HG02870 (cell line): ENCODE measurements at regions not wholly inside any gene's neighbourhood (a gene's known extent, or its start where the extent isn't known, plus 50 kb on each side); places are given as distances from the start of the nearest gene placed in this dataset.
A peak's percentile ranks its signal among the peaks of the same experiment; 100 is the strongest.
"Not testable (repeated sequence)": the region's sequence is repeated elsewhere in the genome, so short reads cannot be mapped to it uniquely, and the experiment has no call there.

Experiments used
- ATAC-seq: cut with Tn5 transposase; IDR thresholded peaks from one replicate; pipeline ENCODE4 v1.9.1; 2021; ENCODE audit warnings: mild to moderate bottlenecking, moderate library complexity; ENCODE audit not compliant: unreplicated experiment

DNA sequence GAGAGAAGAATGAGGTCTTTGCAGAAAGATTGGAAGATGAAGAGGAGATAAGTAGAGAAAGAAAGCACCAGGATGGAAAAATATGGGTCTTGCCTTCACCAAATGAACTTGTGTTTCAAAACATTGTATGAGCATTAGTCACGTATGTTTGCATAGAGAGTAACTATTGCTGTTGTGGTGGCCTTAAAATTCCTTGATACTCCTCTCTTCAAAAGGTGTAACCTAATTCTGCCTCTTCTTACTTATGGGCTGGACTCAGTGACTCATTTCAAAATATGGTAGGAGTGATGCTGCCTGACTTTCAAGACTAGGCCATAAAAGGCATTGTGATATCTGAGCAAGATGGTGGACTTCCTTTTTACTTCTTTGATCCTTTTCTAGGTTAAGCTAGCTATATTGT, 228.7 kb upstream of the ZNF385D start:
- ATAC-seq: no peak

DNA sequence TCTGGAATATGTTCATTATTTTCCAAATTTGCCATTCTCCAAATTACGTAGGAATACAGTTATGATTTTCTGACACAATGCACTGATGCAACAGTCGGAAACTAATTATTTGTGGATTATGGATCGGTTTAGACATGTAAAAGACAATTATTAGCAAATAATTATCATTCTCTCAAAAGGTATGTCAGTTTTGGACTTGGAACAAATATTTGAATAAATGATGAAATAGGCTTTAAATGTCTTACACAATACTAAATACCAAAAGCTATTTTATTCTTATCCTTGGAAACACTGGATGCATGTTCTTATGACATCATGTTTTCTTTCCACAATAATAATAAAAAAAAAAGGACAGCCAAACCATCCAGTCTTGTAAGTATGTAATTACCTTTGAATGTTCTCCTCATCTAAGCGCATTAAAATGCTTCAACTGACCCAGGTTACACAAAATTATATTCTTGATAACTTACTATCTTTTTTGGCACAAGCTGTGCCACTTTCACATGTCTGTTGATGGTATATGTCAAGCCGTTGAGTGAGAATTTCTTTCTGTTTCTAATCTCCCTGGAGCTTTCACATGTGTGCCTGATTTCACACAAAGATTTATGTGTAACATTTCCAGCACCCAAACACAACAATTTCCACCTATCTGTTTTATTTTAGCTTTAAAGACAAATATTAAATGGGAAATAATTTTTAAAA, 238.5 kb upstream of the ZNF385D start:
- ATAC-seq: no peak

DNA sequence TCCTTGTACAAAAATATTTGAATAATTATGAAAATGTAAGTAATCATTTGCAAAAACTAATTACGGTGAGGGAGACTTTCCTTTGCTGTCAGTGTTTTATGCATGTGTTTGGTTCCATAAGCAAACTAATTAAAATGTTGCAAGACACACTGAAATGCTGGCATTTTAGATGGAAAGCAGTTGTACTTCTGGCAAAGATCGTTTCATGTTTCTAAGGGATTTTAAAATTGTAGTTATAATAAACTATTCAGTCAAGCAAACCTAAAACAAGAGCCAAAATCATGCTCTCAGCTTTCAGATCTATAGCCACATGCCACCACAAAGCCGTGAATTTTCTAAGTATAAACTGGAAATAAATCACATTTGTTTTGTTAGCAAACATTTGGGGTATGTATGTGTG, 240.1 kb upstream of the ZNF385D start:
- ATAC-seq: no peak

DNA sequence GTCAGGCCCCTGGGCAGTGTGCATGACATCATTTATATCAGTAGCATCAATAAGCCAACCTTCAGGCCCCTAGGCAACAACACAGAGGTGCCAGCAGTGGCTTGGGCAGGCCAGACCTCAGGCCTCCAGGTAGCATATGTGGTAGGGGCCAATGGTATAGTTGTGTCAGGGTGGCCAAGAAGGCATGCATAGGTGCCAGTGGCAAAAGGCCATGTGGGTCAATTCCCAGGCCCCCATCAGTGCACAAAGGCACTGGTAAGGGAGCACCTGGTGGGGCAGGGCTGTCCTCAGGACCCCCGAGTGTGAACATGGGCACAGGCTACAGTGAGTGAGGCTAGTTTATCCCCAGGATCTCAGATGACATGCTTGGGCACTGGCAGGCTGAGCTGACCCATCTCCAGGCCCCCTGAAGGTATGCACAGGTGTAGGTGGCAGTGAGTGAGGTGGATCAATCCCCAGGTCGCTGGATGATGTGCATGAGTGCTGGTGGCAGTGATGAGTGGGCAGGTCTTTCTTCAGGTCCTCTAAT, 244.1 kb upstream of the ZNF385D start:
- no peak for ATAC-seq

DNA sequence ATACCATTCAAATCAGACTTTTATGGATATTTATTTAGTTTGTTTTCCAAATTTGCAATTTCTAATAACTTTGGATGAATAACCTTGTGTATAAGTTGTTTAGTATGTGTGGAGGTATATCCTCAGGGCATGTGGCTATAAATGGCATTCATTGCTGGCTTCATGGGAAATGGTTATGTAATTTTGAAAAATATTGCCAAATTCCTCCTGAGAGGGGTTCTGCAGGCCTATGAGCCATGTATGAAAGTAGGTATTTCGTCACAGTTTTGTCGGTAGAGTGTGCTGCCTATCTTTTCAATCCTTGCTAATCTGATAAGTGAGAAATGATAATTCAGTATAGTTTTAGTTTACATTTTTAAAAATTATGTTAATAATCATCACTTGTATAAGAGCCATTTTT, 256.4 kb upstream of the ZNF385D start:
- no peak for ATAC-seq

DNA sequence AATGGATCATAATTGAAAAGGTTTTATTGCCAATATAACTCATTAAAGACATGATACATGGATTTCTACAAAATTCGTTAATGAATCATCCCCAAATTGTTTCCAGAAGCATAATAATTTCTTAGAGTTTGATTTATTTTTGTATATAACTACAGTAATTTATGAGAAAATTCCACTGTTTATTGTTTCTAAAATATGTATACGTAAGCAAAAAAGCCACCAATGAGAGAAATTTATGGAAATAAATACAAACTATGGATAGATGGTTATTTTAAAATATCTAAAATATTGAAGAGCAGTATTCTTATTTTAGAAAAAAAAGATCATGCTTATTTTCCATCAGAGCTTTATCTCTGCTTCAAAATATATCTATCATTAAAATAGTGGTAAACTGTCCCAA, 260.0 kb upstream of the ZNF385D start:
- ATAC-seq: no peak

DNA sequence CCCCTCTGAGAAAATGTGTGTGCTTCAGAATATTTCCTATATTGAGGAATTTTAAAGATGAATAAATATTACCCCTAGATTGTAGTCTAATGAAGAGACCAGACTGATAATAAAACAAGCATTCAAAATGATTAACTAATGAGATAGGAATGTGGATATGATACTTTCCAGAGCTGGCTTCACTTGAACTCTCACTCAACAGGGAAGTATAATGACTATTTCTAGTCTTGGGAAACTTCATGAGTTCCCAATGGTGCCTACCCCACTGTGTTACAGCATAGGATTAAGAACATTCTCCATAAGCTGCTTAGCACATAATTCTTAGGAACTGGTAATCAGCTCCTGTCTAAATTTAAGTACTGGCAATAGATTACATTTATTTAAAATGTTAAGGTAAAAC, 261.5 kb upstream of the ZNF385D start:
- ATAC-seq: no peak

DNA sequence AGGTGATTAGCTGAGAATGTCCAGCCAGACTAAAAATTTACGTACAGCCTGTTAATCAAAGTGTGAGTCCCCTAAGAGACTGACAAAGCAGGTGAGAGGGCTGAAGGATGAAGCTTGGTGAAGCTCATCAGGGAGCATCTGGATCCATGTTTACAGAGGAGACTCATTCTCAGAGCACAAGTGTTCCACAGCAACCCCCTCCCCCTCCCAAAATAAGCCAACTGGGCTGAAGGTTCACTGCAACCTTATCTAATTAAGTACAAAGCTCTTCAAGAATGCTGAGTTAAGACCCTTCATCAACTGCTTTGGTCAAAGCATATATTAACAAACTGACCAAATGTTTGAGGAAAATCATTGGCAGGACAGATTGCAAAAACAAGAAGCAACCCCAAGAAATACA, 262.6 kb upstream of the ZNF385D start:
- ATAC-seq: no peak

DNA sequence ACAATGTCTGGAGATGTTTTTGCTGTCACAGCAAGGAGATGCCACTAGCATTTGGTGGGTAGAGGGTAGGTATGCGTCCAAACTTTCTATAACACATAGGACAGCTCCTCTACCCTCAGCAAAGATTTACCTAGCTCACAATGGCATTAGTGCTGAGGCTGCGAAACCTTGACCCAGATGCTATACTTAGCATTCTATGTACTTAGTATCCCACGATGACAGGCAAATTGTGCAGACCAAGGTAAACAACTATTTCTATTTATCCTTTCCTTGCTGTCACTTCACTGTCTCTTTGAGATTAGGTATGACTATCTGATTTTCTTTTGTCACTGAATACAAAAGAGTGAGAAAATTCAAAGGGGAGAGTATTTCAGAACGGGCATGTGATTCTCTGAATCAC, 265.2 kb upstream of the ZNF385D start:
- no peak for ATAC-seq

DNA sequence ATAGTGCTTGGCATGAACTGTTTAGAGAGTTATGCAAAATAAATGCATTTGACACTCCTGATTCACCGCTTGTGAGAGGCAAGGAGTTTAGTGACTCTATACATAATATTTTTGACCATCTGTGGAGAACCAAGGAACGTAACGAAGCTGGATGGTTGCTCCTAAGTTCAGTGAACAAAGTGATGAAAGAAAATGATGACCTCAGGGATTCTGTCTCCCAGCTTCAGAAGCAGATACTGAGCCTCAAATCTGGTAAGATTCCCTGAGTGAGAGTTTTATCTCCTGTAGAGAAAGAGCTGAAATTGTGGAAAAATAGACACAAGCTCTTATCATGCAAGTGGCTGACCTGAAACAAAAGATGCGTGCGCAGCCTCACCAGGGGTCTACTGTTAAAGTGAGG, 273.6 kb upstream of the ZNF385D start:
- ATAC-seq: not testable (repeated sequence)

DNA sequence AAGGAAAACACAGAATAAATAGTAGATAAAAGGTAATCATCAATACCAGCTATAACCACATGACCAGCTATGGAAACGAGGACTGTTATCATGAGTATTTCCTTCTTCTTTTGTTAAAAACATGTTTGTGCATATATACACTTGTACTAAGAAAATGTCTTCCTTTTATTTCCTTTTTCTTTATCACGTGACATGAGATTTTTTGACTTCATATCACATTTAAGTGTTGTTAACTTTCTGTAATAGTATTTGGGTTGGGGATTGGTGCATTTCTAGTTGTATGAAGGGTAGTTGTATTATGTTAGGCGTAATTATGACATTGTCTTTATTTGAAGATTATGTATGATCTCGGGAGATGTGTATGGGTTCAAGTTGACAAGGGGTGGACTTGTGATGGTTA, 278.5 kb upstream of the ZNF385D start:
- no peak for ATAC-seq

DNA sequence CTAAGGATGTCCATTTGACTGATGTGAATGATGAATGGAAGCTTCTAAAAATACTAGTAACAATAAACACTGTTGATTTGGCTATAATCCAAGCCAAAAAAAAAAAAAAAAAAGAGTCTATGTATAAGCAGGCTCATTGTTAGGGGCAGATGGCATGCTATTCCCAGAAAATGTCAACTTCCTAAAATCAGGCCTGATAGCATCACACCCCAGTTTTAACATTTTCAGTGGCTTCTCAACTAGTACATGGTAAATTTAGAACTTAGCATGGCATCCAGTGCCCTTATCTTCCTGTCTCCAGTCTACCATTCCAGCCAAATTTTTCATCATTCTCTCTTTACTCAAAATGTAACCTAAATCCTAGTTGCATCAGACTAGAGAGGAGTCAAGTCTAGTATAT, 288.2 kb upstream of the ZNF385D start:
- ATAC-seq: no peak

DNA sequence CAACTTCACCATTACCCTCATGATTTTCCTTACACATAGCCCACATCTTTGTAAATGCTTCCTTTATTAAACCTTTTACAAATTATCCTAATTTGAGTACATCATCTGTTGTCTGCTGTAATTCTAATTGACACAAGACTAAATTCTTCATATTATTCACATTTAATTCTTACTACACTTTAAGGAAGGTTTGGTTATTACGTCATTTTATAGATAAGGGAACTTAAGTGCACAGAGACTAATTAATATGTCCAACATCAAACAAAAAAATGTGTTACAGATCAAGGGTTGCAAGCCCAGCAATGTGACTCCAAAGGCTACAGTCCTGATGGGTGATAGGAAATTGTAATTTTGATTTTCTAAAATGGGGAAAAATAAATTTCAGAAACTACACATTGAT, 289.1 kb upstream of the ZNF385D start:
- no peak for ATAC-seq

DNA sequence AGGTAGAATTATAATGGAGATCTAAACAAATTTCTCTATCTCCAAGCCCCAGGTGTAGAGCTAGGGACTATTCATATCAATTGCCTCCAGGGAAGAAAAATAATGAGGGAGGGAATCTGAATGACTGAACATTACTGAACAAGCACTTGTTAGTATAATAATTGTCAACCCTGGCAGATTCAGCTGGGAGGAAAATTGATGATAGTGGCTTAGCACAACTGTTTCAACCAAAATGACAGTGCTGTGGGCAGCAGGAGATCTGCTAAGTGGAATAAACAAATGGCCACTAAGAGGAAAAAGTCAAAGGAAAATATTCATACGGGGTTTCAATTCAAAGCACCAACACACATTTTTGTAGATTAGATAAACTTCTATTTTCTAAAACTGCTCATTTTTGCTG, 294.9 kb upstream of the ZNF385D start:
- no peak for ATAC-seq

DNA sequence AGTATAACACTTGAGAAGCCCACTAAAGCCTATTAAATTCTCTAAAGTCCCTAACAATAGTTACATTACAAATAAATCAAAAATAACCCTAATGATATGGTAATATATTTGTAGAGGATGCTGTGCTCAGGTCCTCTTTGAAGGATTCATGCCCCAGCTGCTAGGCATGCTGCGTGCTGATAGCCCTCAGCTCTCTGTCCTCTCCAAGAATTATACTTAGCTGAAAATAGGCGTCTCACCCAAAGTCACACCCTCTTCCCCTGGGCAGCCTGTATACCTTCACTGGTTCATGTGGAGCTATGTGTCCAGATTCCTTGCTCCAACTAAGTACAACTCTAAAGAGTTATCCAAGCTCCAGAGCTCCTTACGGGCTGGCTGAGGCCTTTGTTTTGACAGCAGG, 312.5 kb upstream of the ZNF385D start:
- no peak for ATAC-seq

DNA sequence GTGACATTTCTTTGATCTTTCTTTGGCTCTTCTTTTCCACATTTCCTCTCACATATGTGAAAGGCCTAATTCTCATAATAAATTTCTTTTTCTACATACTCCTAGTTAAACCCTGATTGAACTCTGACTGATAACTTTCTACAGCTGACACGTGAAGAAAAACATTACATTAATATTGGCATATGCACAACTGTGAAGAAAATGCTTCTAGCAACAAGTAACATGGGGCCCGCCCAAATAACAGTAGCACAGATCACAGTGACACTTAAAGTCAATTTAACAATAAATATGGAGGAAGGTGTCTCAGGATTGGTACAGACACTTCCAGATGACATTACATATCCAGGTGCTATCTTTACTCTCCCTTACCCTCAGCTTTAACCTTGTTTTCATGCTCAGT, 317.6 kb upstream of the ZNF385D start:
- no peak for ATAC-seq

DNA sequence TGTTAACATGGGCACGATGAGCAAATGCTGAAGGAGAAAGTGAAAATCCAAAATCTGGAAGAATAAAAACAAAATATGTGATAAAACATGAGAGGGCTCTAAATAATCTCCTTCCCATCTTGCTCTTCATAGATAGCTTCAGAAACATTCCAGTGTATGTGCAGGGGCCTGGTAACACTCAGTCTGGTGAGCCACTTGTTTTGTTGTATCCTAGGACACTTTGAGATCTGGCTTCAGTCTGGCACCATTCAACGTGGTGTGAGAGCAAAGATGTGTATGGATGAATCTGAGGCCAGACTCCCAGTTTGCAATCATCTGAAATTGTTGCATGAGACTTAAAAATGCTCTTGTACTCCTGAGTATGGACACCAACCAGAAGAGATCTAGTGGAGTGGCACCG, 337.2 kb upstream of the ZNF385D start:
- ATAC-seq: no peak

DNA sequence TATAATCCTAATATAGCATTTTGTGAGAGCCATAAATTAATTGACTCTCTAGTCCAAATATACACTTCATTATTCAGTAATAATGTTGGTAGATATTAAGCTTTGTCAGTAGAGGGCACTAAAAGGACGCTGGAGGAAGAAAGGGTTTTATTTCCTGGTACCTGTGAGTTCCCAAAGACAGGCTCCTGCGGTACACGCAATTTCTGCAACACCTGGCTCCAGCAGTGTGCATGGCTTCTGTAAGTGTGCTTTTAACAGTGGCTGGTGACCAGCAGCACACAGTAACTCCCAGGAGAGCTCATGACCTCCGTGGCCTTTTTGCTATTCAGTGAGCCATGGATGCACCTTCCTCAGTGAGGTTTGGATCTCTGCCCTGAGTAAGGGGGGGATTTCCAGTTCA, 338.3 kb upstream of the ZNF385D start:
- ATAC-seq: peak; percentile 79

DNA sequence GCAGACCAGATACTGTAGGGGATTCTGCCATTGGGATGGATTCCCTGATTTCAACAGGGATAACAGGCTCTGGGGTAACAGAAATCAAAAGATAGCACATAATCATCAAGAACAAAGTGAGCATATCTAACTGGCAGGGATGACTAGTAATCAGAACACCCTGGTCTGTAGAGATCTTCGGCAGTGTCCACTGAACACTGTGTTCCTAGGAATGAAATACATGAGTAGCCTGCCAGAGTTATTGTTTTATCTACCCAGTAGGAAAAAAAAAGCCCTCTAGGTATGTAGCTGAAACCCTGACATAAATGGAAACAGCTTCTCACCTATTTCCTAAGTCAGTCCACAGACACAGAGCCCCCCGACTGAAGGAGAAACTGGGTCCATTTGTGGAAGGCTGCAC, 340.3 kb upstream of the ZNF385D start:
- no peak for ATAC-seq

DNA sequence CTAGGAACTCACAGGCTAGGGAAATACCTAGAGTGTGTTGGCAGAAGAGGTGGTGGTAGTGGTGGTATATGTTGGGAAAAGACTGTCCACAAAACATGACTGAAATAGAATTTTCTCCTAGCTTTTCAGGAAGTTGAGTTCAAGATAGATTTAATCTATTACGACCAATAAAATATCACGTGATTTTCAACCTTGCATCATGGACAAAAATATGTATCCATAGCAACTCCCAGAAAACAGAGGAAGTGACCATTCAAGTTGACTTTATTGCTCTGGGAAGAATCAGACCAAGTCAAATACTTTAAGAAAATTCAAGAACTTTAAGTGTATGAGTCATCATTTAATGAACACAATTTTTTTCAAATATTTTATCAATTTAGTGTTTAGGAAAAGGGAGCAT, 347.0 kb upstream of the ZNF385D start:
- no peak for ATAC-seq

DNA sequence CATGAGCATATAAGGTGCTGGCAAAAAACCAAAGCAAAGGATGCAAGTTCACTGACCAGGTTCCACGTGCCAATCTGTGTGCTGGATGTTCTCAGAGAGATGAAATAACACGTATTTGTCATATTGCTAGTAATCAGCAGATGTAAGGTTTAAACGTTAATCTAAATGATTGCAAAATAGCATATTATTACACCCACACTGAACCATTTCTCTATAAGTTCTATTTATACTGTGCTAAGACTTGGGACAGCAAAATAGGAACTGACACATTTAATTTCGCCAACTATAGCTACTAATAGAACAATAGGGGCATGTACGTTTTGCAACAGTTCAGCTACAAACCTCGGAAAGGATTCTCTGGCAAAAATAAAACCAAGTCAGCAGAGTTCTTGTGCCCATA, 350.3 kb upstream of the ZNF385D start:
- no peak for ATAC-seq

DNA sequence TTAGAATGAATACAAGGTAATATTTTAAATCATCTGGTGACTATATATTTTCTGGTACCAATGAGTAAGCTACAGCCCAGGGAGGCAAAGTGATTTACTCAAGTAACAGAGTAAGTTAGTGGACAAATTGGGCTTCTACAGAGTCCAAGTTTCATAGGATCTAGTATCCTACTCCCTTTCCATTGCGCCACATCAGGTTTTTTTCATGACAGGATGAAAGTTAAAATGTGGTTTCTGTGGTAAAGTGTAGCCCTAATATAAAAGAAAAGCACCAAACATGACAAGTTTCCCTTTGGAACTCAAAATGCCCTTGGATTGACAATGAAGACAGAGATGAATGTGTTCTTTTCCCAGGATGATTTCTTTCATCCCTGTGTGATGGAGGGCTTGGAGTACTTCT, 350.8 kb upstream of the ZNF385D start:
- ATAC-seq: no peak

DNA sequence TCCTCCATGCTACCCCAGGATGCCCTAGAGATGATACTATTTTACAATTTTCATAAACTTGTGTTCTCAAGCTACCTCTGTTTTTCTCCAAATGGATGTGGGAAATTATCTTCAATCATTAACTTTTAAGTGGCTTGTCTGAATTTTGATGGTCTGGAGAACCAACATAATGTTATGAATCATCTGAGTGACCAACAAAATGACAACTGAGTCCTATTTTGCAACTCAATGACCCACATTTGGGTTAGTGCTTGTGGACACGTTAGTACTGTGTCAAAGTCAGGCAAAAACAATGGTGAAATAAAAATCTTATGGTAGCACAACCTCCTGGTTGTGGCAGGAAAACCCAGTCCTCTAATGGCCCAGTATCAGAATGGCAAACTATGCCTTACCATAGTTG, 352.4 kb upstream of the ZNF385D start:
- ATAC-seq: no peak
